ENCODE measurements at regions not wholly inside any gene's neighbourhood (a gene's known extent, or its start where the extent isn't known, plus 50 kb on each side); places are given as distances from the start of the nearest gene placed in this dataset.

- intact Hi-C loops (cut with DNase I), result no loop called here
- H3K9me3 ChIP-seq, result no peaks in the 10 kb centered on the region
- DNase-seq, result no peak
- no peak overlapping the region for H3K27ac ChIP-seq
- H3K36me3 ChIP-seq, result no peaks in the 10 kb centered on the region
- no peaks in the 10 kb centered on the region for H3K4me1 ChIP-seq
- no peak overlapping the region for H3K4me3 ChIP-seq
- WGBS, 2 donors, result 56 to 78% methylated on average over 1 of the region's 1 CpG
- H3K27me3 ChIP-seq, result no peaks in the 10 kb centered on the region
- TF ChIP-seq POLR2AphosphoS5 (IDR thresholded peaks at IDR 0.05), result no peak
Observed at GRCh38 chr18:73199151-73199550, 331.4 kb upstream of the NETO1 start.

- H3K9me3 ChIP-seq, result no peaks in the 10 kb centered on the region
- no peak overlapping the region for H3K27ac ChIP-seq
- no peaks in the 10 kb centered on the region for H3K4me1 ChIP-seq
- no peaks in the 10 kb centered on the region for H3K27me3 ChIP-seq
- no peak for TF ChIP-seq CTCF (IDR thresholded peaks at IDR 0.05)
- no peak for TF ChIP-seq POLR2AphosphoS5 (IDR thresholded peaks at IDR 0.05)
- TF ChIP-seq POLR2A (IDR thresholded peaks at IDR 0.05), result no peak
- TF ChIP-seq EP300 (IDR thresholded peaks at IDR 0.05), result no peak
- H3K36me3 ChIP-seq, result no peaks in the 10 kb centered on the region
- H3K4me3 ChIP-seq, result no peak overlapping the region
- intact Hi-C loops (cut with DNase I), result no loop called here
- WGBS, 2 donors, result 44 to 68% methylated on average over 3 of the region's 3 CpGs
- DNase-seq, result no peak
Observed at GRCh38 chr18:73189718-73190117, 321.9 kb upstream of the NETO1 start.

- no peaks in the 10 kb centered on the region for H3K27me3 ChIP-seq
- TF ChIP-seq POLR2A (IDR thresholded peaks at IDR 0.05), result no peak
- no peak for TF ChIP-seq CTCF (IDR thresholded peaks at IDR 0.05)
- TF ChIP-seq POLR2AphosphoS5 (IDR thresholded peaks at IDR 0.05), result no peak
- no peak for TF ChIP-seq EP300 (IDR thresholded peaks at IDR 0.05)
- no peak for DNase-seq
- H3K36me3 ChIP-seq, result no peaks in the 10 kb centered on the region
- WGBS, 2 donors, result 11 to 57% methylated on average over 4 of the region's 4 CpGs
- no peak overlapping the region for H3K4me3 ChIP-seq
- H3K4me1 ChIP-seq, result no peaks in the 10 kb centered on the region
- no peak overlapping the region for H3K27ac ChIP-seq
- no peaks in the 10 kb centered on the region for H3K9me3 ChIP-seq
- intact Hi-C loops (cut with DNase I), result no loop called here
Observed at GRCh38 chr18:73168236-73168635, 300.4 kb upstream of the NETO1 start.

GRCh38 chr18:73164430-73164829 lies 296.6 kb upstream of the NETO1 start:
- no peak overlapping the region for H3K4me3 ChIP-seq
- no peaks in the 10 kb centered on the region for H3K9me3 ChIP-seq
- intact Hi-C loops (cut with DNase I), result no loop called here
- TF ChIP-seq POLR2AphosphoS5 (IDR thresholded peaks at IDR 0.05) (no peak), POLR2A (IDR thresholded peaks at IDR 0.05) (no peak), EP300 (IDR thresholded peaks at IDR 0.05) (no peak), CTCF (IDR thresholded peaks at IDR 0.05) (no peak)
- H3K4me1 ChIP-seq, result no peaks in the 10 kb centered on the region
- no peaks in the 10 kb centered on the region for H3K36me3 ChIP-seq
- no peak for DNase-seq
- no peak overlapping the region for H3K27ac ChIP-seq
- WGBS, 2 donors, result 51 to 73% methylated on average over 3 of the region's 3 CpGs
- no peaks in the 10 kb centered on the region for H3K27me3 ChIP-seq

GRCh38 chr18:73163236-73163635 lies 295.4 kb upstream of the NETO1 start:
- intact Hi-C loops (cut with DNase I), result no loop called here
- no peaks in the 10 kb centered on the region for H3K27me3 ChIP-seq
- DNase-seq, result no peak
- H3K9me3 ChIP-seq, result no peaks in the 10 kb centered on the region
- 70 to 89% methylated on average over 1 of the region's 1 CpG for WGBS, 2 donors
- no peaks in the 10 kb centered on the region for H3K4me1 ChIP-seq
- H3K4me3 ChIP-seq, result no peak overlapping the region
- no peaks in the 10 kb centered on the region for H3K36me3 ChIP-seq
- H3K27ac ChIP-seq, result no peak overlapping the region
- TF ChIP-seq POLR2AphosphoS5 (IDR thresholded peaks at IDR 0.05) (no peak), POLR2A (IDR thresholded peaks at IDR 0.05) (no peak), CTCF (IDR thresholded peaks at IDR 0.05) (no peak), EP300 (IDR thresholded peaks at IDR 0.05) (no peak)
